GM12878 (cell line): ENCODE measurements at regions not wholly inside any gene's neighbourhood (a gene's known extent, or its start where the extent isn't known, plus 50 kb on each side); places are given as distances from the start of the nearest gene placed in this dataset.

Source experiments
- ATAC-seq: fragments of 200-7000 bp; cut with Tn5 transposase; 3 replicates; pipeline ENCODE4 v1.9.1; 2020; ENCODE audit warnings: mild to moderate bottlenecking, moderate library complexity
- BruUV-seq: library from RNA; stranded (reverse); fragments of 400-500 nt; replicated peaks from 2 replicates; lab custom pipeline; 2021; lab: Mats Ljungman, UMichigan
- CTCF ChIA-PET: fragments of 300-600 bp; sonication (Branson Sonifier 250); formaldehyde crosslinking; extraction: SDS; loops from one replicate; lab custom pipeline; 2021; ENCODE audit warnings: inconsistent platforms; lab: Yijun Ruan, JAX
- POLR2A ChIA-PET: fragments of 350-600 bp; formaldehyde crosslinking; extraction: SDS; loops from one replicate; lab custom pipeline; 2021; ENCODE audit warnings: inconsistent platforms; lab: Charles Lee
- RAD21 ChIA-PET: fragments of 300-600 bp; sonication (Branson Sonifier 250); formaldehyde crosslinking; loops from one replicate; lab custom pipeline; 2023; ENCODE audit warnings: antibody characterized with exemption; ENCODE audit not compliant: unreplicated experiment; lab: Charles Lee
- SMC1A ChIA-PET: fragments of 300-600 bp; sonication (Branson Sonifier 250); formaldehyde crosslinking; loops from one replicate; lab custom pipeline; 2023; ENCODE audit not compliant: unreplicated experiment, uncharacterized antibody; lab: Charles Lee
- DNase-seq: peaks from one replicate; pipeline ENCODE4 v3.0.0-alpha.2; 2011; ENCODE audit warnings: low read depth, low spot score
- FAIRE-seq: peaks from 3 replicates; lab custom pipeline; 2011; peaks lifted over from hg19 to GRCh38; lab: Jason Lieb, UNC
- H2AFZ ChIP-seq: 2 replicates; pipeline ENCODE4 v1.6.0; 2011; ENCODE audit warnings: low read depth, low read length, control low read depth; ENCODE audit not compliant: control insufficient read depth
- H3K27ac ChIP-seq: 2 replicates; pipeline ENCODE4 v1.5.1; 2011; ENCODE audit warnings: control low read depth; ENCODE audit not compliant: control insufficient read depth, insufficient read depth
- H3K27me3 ChIP-seq, 2 experiments: replicated peaks in 1 of 2; 2 replicates each; pipeline versions ENCODE4 v1.6.0 to v1.6.1; 2011; ENCODE audit warnings: low read length in 1 of 2; ENCODE audit not compliant: control insufficient read depth in 2 of 2, insufficient read depth in 2 of 2
- H3K36me3 ChIP-seq, 2 experiments: 2 replicates each; pipeline ENCODE4 v1.5.1; 2011; ENCODE audit warnings: low read length in 1 of 2; ENCODE audit not compliant: control insufficient read depth in 2 of 2, insufficient read depth in 2 of 2
- H3K4me1 ChIP-seq: 2 replicates; pipeline ENCODE4 v1.6.1; 2011; ENCODE audit warnings: mild to moderate bottlenecking, low read length, moderate library complexity, mixed read lengths; ENCODE audit not compliant: control insufficient read depth, insufficient read depth
- H3K4me2 ChIP-seq: 2 replicates; pipeline ENCODE4 v1.6.0; 2011; ENCODE audit warnings: control low read depth; ENCODE audit not compliant: control insufficient read depth, insufficient read depth
- H3K4me3 ChIP-seq: fragments of 200-600 bp; sonication (generic); 2 replicates; pipeline ENCODE4 v1.5.1; 2016
- H3K79me2 ChIP-seq: 2 replicates; pipeline ENCODE4 v1.6.0; 2011; ENCODE audit warnings: low read length; ENCODE audit not compliant: control insufficient read depth, insufficient read depth
- H3K9ac ChIP-seq: 2 replicates; pipeline ENCODE4 v1.8.0; 2011; ENCODE audit warnings: low read length, control low read depth, mixed read lengths; ENCODE audit not compliant: control insufficient read depth, insufficient read depth
- H3K9me3 ChIP-seq: replicated peaks from 3 replicates; pipeline ENCODE4 v1.5.1; 2011; ENCODE audit warnings: mild to moderate bottlenecking, low read length; ENCODE audit not compliant: control insufficient read depth, insufficient read depth
- H4K20me1 ChIP-seq: 2 replicates; pipeline ENCODE4 v1.6.0; 2011; ENCODE audit not compliant: control insufficient read depth, insufficient read depth
- ATF3 ChIP-seq: IDR thresholded peaks from 2 replicates; pipeline ENCODE4 v1.6.1; 2011; ENCODE audit warnings: low read depth, mild to moderate bottlenecking, low read length, moderate library complexity, borderline replicate concordance; ENCODE audit errors: extremely low read depth
- BACH1 ChIP-seq: fragments of 450-650 bp; IDR thresholded peaks from 2 replicates; pipeline ENCODE4 v1.6.1; 2017; ENCODE audit warnings: mild to moderate bottlenecking, borderline replicate concordance
- CHD4 ChIP-seq: fragments of 200-600 bp; sonication (generic); IDR thresholded peaks from 2 replicates; pipeline ENCODE4 v1.6.1; 2016; ENCODE audit warnings: mild to moderate bottlenecking
- DPF2 ChIP-seq: fragments of 450-650 bp; IDR thresholded peaks from 2 replicates; pipeline ENCODE4 v1.6.1; 2017; ENCODE audit warnings: mild to moderate bottlenecking
- ELK1 ChIP-seq: IDR thresholded peaks from 2 replicates; pipeline ENCODE4 v1.6.1; 2012; ENCODE audit warnings: low read depth, low read length, improper control_type of control experiment
- FOS ChIP-seq: IDR thresholded peaks from 3 replicates; pipeline ENCODE4 v1.6.1; 2011; ENCODE audit warnings: borderline replicate concordance; ENCODE audit not compliant: insufficient read length; ENCODE audit errors: extremely low read depth
- MEF2A ChIP-seq: IDR thresholded peaks from 2 replicates; pipeline ENCODE4 v1.6.1; 2011; ENCODE audit warnings: low read depth, mild to moderate bottlenecking, low read length, moderate library complexity; ENCODE audit not compliant: insufficient read depth
- MEF2B ChIP-seq: fragments of 450-650 bp; IDR thresholded peaks from 2 replicates; pipeline ENCODE4 v1.6.1; 2018; ENCODE audit warnings: mild to moderate bottlenecking, moderate library complexity; ENCODE audit not compliant: partially characterized antibody, poor library complexity, severe bottlenecking
- MYB ChIP-seq: fragments of 150-350 bp; IDR thresholded peaks from 2 replicates; pipeline ENCODE4 v1.6.1; 2014; ENCODE audit warnings: mild to moderate bottlenecking, low read depth, low read length, borderline replicate concordance
- MYC ChIP-seq: IDR thresholded peaks from 2 replicates; pipeline ENCODE4 v1.6.1; 2011; ENCODE audit warnings: mild to moderate bottlenecking, low read length, moderate library complexity, inconsistent platforms; ENCODE audit not compliant: insufficient read depth, insufficient replicate concordance, insufficient read length, severe bottlenecking
- NFYB ChIP-seq: IDR thresholded peaks from 2 replicates; pipeline ENCODE4 v1.6.1; 2011; ENCODE audit warnings: low read depth, mild to moderate bottlenecking, low read length, improper control_type of control experiment, moderate library complexity; ENCODE audit not compliant: insufficient read depth
- POLR2AphosphoS5 ChIP-seq: IDR thresholded peaks from 2 replicates; pipeline ENCODE4 v1.6.1; 2011; ENCODE audit warnings: mild to moderate bottlenecking, low read length, inconsistent platforms
- RAD51 ChIP-seq: fragments of 450-650 bp; IDR thresholded peaks from 2 replicates; pipeline ENCODE4 v1.6.1; 2016; ENCODE audit warnings: moderate library complexity, mild to moderate bottlenecking, inconsistent platforms
- SREBF1 ChIP-seq: IDR thresholded peaks from 2 replicates; pipeline ENCODE4 v1.6.1; 2012; ENCODE audit warnings: mild to moderate bottlenecking, low read length
- USF1 ChIP-seq: IDR thresholded peaks from 2 replicates; pipeline ENCODE4 v1.6.1; 2011; ENCODE audit warnings: borderline replicate concordance, low read depth, mild to moderate bottlenecking, moderate library complexity, mixed read lengths, low read length; ENCODE audit not compliant: insufficient read depth; ENCODE audit errors: extremely low read length
- USF2 ChIP-seq: IDR thresholded peaks from 2 replicates; pipeline ENCODE4 v1.6.1; 2011; ENCODE audit warnings: low read depth, low read length, improper control_type of control experiment, borderline replicate concordance
- ZNF217 ChIP-seq: fragments of 450-650 bp; IDR thresholded peaks from 2 replicates; pipeline ENCODE4 v1.6.1; 2017; ENCODE audit warnings: antibody characterized with exemption, mild to moderate bottlenecking
- WGBS: methylation state at CpG from one replicate; pipeline ENCODE4 v1.1.6; 2016; ENCODE audit warnings: low lambda C conversion rate; ENCODE audit not compliant: insufficient replicate concordance, insufficient coverage; ENCODE audit errors: missing lambda C conversion rate; 5-methylcytosine and 5-hydroxymethylcytosine counted together
- in situ Hi-C: fragments of 300-500 bp; cut with MboI; formaldehyde crosslinking; loops from 9 replicates; pipeline ENCODE4 v1.14.3; 2018; ENCODE audit warnings: mixed read lengths
- intact Hi-C: fragments of 100-400 bp; cut with micrococcal nuclease; formaldehyde crosslinking; loops from one replicate; pipeline ENCODE4 v1.14.2; 2022; ENCODE audit not compliant: unreplicated experiment

GRCh38 chr17:36807496-36808179 is 129.6 kb upstream of the LHX1 start:
- no peaks in the 10 kb centered on the region for H4K20me1 ChIP-seq
- H3K4me3 ChIP-seq = no peak overlapping the region
- H3K27me3 ChIP-seq = peaks cover 4 to 7% of the 10 kb centered on the region in 2 experiments; a peak in 3 of 4 replicates
- no peak overlapping the region for H2AFZ ChIP-seq
- H3K36me3 ChIP-seq = no peaks in the 10 kb centered on the region
- no peaks in the 10 kb centered on the region for H3K9me3 ChIP-seq
- WGBS = 45% methylated on average over 35 of the region's 35 CpGs
- no peak overlapping the region for H3K4me2 ChIP-seq
- ChIA-PET POLR2A (no interaction called here), CTCF (no interaction called here), SMC1A (no interaction called here), RAD21 (no interaction called here)
- intact Hi-C loops (no loop called here), in situ Hi-C loops (no loop called here)
- no TSS peak for BruUV-seq
- H3K9ac ChIP-seq = no peak overlapping the region
- ATAC-seq (no peak), DNase-seq (no peak), FAIRE-seq (no peak)
- H3K4me1 ChIP-seq = no peaks in the 10 kb centered on the region
- TF ChIP-seq POLR2AphosphoS5 (no peak), MYC (no peak), MEF2A (no peak), ATF3 (no peak), BACH1 (no peak), SREBF1 (no peak), DPF2 (no peak), USF1 (no peak), MYB (no peak), ELK1 (no peak), CHD4 (no peak), MEF2B (no peak), NFYB (no peak), USF2 (no peak), RAD51 (no peak), FOS (no peak), ZNF217 (no peak)
- H3K79me2 ChIP-seq = no peaks in the 10 kb centered on the region
- no peak overlapping the region for H3K27ac ChIP-seq
